Hepatocyte (in vitro differentiated cells): ENCODE measurements at regions not wholly inside any gene's neighbourhood (a gene's known extent, or its start where the extent isn't known, plus 50 kb on each side); places are given as distances from the start of the nearest gene placed in this dataset.

Experiments
- CTCF ChIP-seq: fragments of 200-600 bp; sonication (generic); IDR thresholded peaks from 2 replicates; pipeline ENCODE4 v1.5.1; 2016; ENCODE audit warnings: antibody characterized with exemption, mild to moderate bottlenecking; ENCODE audit not compliant: poor library complexity
- EZH2 ChIP-seq: fragments of 200-600 bp; sonication (generic); IDR thresholded peaks from 2 replicates; pipeline ENCODE4 v1.6.1; 2016; ENCODE audit warnings: antibody characterized with exemption, mild to moderate bottlenecking, borderline replicate concordance
- EZH2phosphoT487 ChIP-seq: fragments of 200-600 bp; sonication (generic); IDR thresholded peaks from one replicate; pipeline ENCODE4 v1.6.1; 2018; ENCODE audit warnings: antibody characterized with exemption, mild to moderate bottlenecking, low read depth, moderate library complexity; ENCODE audit not compliant: unreplicated experiment, severe bottlenecking

GRCh38 chr12:126734710-126735109 lies 1532.3 kb upstream of the TMEM132C start:
- TF ChIP-seq CTCF (no peak), EZH2 (no peak), EZH2phosphoT487 (no peak)
